ENCODE measurements at regions not wholly inside any gene's neighbourhood (a gene's known extent, or its start where the extent isn't known, plus 50 kb on each side); places are given as distances from the start of the nearest gene placed in this dataset.

GRCh38 chr9:7315746-7316145 lies 483.8 kb downstream of the DMAC1 start:
- H3K79me1 ChIP-seq (ENCODE audit: low read depth, low read length), result no peaks in the 10 kb centered on the region
- H2BK120ac ChIP-seq (replicated peaks; ENCODE audit: low read depth, low read length), result no peak overlapping the region
- no peaks in the 10 kb centered on the region for H3K36me3 ChIP-seq (ENCODE audit: control insufficient read depth in 2 of 4, insufficient read depth in 4 of 4, low read length in 3 of 4)
- H3K9me3 ChIP-seq (ENCODE audit: insufficient read depth in 2 of 2, low read depth in 1 of 2, low read length in 1 of 2), result no peaks in the 10 kb centered on the region
- H4K20me1 ChIP-seq (replicated peaks in 1 of 2; ENCODE audit: control insufficient read depth in 1 of 2, insufficient read depth in 2 of 2, low read length in 2 of 2), result no peaks in the 10 kb centered on the region
- no peak overlapping the region for H2AK5ac ChIP-seq (ENCODE audit: low read depth, low read length)
- no peak overlapping the region for H3K18ac ChIP-seq (ENCODE audit: extremely low read depth, low read length)
- H3K14ac ChIP-seq (ENCODE audit: insufficient read length), result no peak overlapping the region
- H3K4me2 ChIP-seq (ENCODE audit: insufficient read depth in 1 of 2, low read depth in 2 of 2, low read length in 2 of 2), result no peak overlapping the region
- no peak overlapping the region for H2BK20ac ChIP-seq (ENCODE audit: low read length)
- no peaks in the 10 kb centered on the region for H3K27me3 ChIP-seq (replicated peaks in 1 of 4; ENCODE audit: control insufficient read depth in 3 of 4, extremely low read depth in 1 of 4, insufficient read depth in 3 of 4, low read length in 3 of 4)
- no peak overlapping the region for H3K56ac ChIP-seq (replicated peaks; ENCODE audit: insufficient read length, low read depth, low read length)
- ChIA-PET POLR2A (ENCODE audit: partially characterized antibody) (interaction anchor here (0.9 to 1.2 kb wide), 2 partner anchors 16 to 27 kb away, joined by 3 to 4 read pairs; no protein-coding TSS in a partner anchor), CTCF (ENCODE audit: partially characterized antibody) (interaction anchor here (1.1 to 2.8 kb wide), 3 partner anchors 45 to 81 kb away, joined by 3 to 12 read pairs (median 4); no protein-coding TSS in a partner anchor)
- FAIRE-seq (no peak), DNase-seq (ENCODE audit: low read depth in 1 of 2, low spot score in 2 of 2) (no peak)
- H2BK12ac ChIP-seq (ENCODE audit: low read depth, low read length), result no peak overlapping the region
- no peak overlapping the region for H4K8ac ChIP-seq (ENCODE audit: extremely low read depth, insufficient read depth, low read length)
- no peak overlapping the region for H2BK5ac ChIP-seq (ENCODE audit: low read depth, low read length)
- H2AFZ ChIP-seq (ENCODE audit: low read length), result peak overlapping the region; percentile 73; the same call in 1 of the 2 replicates
- no peaks in the 10 kb centered on the region for H3K23me2 ChIP-seq (ENCODE audit: low read depth, low read length)
- no peak overlapping the region for H4K91ac ChIP-seq (replicated peaks; ENCODE audit: insufficient read length, low read length)
- H2BK15ac ChIP-seq (ENCODE audit: low read length), result no peak overlapping the region
- WGBS, 2 experiments (ENCODE audit: extremely low coverage in 1 of 2, insufficient coverage in 1 of 2, insufficient read length in 1 of 2, insufficient replicate concordance in 2 of 2, low coverage in 1 of 2, low lambda C conversion rate in 2 of 2, missing lambda C conversion rate in 1 of 2), result 81% methylated on average over 3 of the region's 3 CpGs; no CpG with 5 or more reads in 1 of the 2 experiments
- H3K27ac ChIP-seq (ENCODE audit: low read depth, low read length), result no peak overlapping the region
- H3K4ac ChIP-seq (replicated peaks; ENCODE audit: insufficient read length, low read depth, low read length), result peak overlapping the region; percentile 8
- no peak overlapping the region for H4K5ac ChIP-seq (ENCODE audit: insufficient read length, low read depth, low read length)
- no peak overlapping the region for H3K23ac ChIP-seq (ENCODE audit: insufficient read length)
- H3K9ac ChIP-seq (replicated peaks in 1 of 4; ENCODE audit: extremely low read depth in 1 of 4, low read depth in 3 of 4, low read length in 3 of 4), result no peak overlapping the region
- H3K79me2 ChIP-seq (ENCODE audit: control insufficient read depth in 1 of 2, insufficient read depth in 2 of 2, low read length in 2 of 2), result no peaks in the 10 kb centered on the region
- no peak overlapping the region for H3K4me3 ChIP-seq (ENCODE audit: extremely low read depth in 1 of 4, insufficient read depth in 2 of 4, low read depth in 3 of 4, low read length in 4 of 4)
- no peak for TF ChIP-seq SP4 (IDR thresholded peaks at IDR 0.05; ENCODE audit: low read length)
- no peak for TF ChIP-seq BCL11A (IDR thresholded peaks at IDR 0.05; ENCODE audit: low read depth in 2 of 2, low read length in 2 of 2)
- TF ChIP-seq USF2 (IDR thresholded peaks at IDR 0.05; ENCODE audit: low read length), result no peak
- no peak for TF ChIP-seq TAF1 (IDR thresholded peaks at IDR 0.05; ENCODE audit: low read depth, low read length)
- TF ChIP-seq TEAD4 (IDR thresholded peaks at IDR 0.05; ENCODE audit: low read depth, low read length), result no peak
- no peak for TF ChIP-seq SRF (IDR thresholded peaks at IDR 0.05; ENCODE audit: low read depth, low read length)
- no peak for TF ChIP-seq TCF12 (IDR thresholded peaks at IDR 0.05; ENCODE audit: low read depth, low read length)
- TF ChIP-seq CBX5 (IDR thresholded peaks at IDR 0.05; ENCODE audit: low read depth, low read length), result no peak
- TF ChIP-seq SIX5 (IDR thresholded peaks at IDR 0.05; ENCODE audit: low read depth, low read length), result no peak
- no peak for TF ChIP-seq NANOG (IDR thresholded peaks at IDR 0.05; ENCODE audit: insufficient read depth, low read depth, low read length, poor library complexity, severe bottlenecking)
- no peak for TF ChIP-seq SP1 (IDR thresholded peaks at IDR 0.05; ENCODE audit: low read depth, low read length)
- TF ChIP-seq POLR2AphosphoS5 (IDR thresholded peaks at IDR 0.05; ENCODE audit: low read depth, low read length), result no peak
- TF ChIP-seq KDM4A (IDR thresholded peaks at IDR 0.05; ENCODE audit: low read depth, low read length, severe bottlenecking), result no peak
- TF ChIP-seq CBX8 (IDR thresholded peaks at IDR 0.05; ENCODE audit: borderline replicate concordance, low read depth, low read length), result no peak
- peaks cover 0 to 5% (median 0%) of the 10 kb centered on the region in 4 experiments; a peak in 3 of 7 replicates for H3K4me1 ChIP-seq (replicated peaks in 1 of 4; ENCODE audit: control insufficient read depth in 3 of 4, insufficient read depth in 4 of 4, low read length in 3 of 4)

All from H1 (cell line).